Activated CD4-positive, alpha-beta T cell treated with anti-CD3 and anti-CD28 coated beads, Interleukin-2, amount 50 U/mL, for 24 hours (primary cell): ENCODE measurements at regions not wholly inside any gene's neighbourhood (a gene's known extent, or its start where the extent isn't known, plus 50 kb on each side); places are given as distances from the start of the nearest gene placed in this dataset.

ENCODE experiments used
- DNase-seq, 2 donors: peaks; one replicate each; pipeline ENCODE4 v3.0.0-alpha.2; 2020; ENCODE audit warnings: low read depth in 1 of 2, low spot score in 1 of 2

DNA sequence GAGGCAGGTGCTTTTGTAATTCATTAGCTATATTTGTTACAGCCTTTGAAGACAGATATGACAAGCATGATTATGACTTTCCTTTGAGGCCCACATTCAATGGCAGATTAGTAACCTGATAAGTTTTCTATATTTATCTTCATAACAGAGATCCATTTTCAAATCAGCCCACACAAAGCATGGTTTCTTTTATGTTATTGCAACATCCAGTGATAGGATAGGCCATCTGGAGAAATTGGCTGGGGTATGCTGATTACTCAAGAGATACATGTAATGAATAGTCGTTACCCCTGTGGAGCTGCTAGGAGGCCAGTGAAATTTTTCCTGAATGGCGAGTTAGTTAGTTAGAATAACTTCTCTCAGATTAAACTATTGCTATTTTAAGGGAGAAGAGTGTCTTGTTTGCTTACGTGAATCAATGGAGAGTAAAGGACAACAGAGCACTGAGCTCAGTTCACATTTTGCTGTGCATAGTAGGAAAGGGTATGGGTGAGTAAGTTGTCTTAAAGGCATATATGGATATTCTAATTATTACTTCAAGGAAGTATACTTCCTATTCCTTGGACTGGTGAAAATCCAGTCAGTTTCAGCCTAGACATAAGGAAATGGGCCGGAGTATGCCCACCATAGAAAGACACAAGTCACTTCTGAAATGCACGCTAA lies 79.2 kb upstream of the DKK2 start:
- DNase-seq, result no peak

DNA sequence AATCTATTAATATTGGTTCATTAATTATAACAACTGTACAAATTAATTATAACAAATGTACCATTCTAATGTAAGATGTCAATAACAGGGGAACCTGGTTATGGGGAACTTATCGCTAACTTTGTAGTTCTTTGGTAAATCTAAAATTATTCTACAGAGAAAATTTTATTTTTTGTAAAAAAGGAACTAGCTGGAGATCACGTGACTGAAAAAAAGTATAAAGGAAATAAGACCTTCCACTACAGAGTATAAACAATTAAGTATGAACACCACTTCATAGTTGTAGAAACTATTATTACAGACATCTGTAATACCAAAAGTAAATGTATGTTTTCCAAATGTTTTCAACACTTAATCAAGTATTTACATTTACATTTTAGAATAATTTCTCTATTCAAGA lies 77.9 kb upstream of the DKK2 start:
- no peak for DNase-seq

DNA sequence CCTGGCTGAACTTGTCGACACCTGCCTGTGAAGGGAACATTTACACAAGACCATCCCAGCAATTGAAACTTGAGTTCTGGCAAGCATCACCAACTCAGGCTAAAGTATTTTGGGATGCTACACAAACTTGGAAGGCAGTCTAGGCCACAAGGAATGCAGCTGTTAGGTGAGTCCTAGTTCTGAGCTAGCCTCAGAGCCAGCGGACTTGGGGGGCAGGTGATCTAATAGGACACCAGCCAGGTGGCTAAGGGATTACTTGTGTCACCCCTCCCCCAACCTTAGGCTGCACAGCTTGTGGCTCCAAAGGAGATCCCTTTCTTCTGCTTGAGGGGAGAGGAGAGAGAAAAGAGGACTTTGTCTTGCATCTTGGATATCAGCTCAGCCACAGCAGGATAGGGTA lies 62.3 kb upstream of the DKK2 start:
- no peak for DNase-seq

DNA sequence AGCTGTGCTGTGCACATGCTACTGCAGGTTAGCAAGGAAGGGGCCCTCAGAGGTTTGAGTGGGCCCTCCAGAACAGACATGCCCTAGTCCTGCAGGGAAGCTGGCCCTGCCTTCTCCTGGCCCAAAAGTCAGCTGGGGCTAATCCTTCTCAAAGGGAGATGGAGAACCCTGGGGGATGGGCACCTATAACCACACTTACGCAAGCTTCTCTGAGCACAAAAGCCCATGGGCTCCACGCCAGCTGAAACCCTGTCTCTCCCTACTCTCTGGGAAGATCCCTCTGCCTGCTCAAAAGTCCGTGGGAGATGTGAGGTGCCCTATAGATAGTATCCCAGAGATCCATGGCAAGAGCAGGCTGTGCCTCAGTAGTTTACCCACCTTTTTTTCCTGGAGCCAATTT lies 58.9 kb upstream of the DKK2 start:
- DNase-seq, result no peak

DNA sequence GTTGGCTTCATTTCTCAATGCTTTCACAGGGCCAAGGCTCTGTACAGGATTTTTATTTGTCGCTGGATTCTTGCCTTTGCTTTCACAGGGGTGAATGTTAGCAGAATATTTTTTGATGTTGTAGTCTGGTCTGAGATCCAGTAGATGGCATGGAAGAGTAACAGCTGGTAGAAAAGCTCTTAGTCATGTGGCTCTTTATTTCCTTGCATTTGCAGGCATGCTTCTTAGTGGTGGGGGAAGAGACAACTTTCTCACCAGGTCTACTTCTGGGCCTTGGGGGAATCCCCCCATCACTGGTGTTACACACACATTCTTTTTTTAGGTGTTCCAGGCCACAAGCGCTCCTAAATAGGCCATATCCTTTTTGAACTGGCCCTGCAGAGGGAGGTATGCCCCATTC lies 58.2 kb upstream of the DKK2 start:
- no peak for DNase-seq
